ENCODE measurements at regions not wholly inside any gene's neighbourhood (a gene's known extent, or its start where the extent isn't known, plus 50 kb on each side); places are given as distances from the start of the nearest gene placed in this dataset.

GRCh38 chr3:44077267-44077666 lies 164.4 kb upstream of the TOPAZ1 start:
- TF ChIP-seq, protein P1, sequence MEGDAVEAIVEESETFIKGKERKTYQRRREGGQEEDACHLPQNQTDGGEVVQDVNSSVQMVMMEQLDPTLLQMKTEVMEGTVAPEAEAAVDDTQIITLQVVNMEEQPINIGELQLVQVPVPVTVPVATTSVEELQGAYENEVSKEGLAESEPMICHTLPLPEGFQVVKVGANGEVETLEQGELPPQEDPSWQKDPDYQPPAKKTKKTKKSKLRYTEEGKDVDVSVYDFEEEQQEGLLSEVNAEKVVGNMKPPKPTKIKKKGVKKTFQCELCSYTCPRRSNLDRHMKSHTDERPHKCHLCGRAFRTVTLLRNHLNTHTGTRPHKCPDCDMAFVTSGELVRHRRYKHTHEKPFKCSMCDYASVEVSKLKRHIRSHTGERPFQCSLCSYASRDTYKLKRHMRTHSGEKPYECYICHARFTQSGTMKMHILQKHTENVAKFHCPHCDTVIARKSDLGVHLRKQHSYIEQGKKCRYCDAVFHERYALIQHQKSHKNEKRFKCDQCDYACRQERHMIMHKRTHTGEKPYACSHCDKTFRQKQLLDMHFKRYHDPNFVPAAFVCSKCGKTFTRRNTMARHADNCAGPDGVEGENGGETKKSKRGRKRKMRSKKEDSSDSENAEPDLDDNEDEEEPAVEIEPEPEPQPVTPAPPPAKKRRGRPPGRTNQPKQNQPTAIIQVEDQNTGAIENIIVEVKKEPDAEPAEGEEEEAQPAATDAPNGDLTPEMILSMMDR (IDR thresholded peaks at IDR 0.05; ENCODE audit: low read length), result 0 out of 2 replicates have a peak, but pooled peaks have one; percentile 8
- no peak for TF ChIP-seq EZH2 (IDR thresholded peaks at IDR 0.05; ENCODE audit: borderline replicate concordance, low read length)
